ENCODE measurements at regions not wholly inside any gene's neighbourhood (a gene's known extent, or its start where the extent isn't known, plus 50 kb on each side); places are given as distances from the start of the nearest gene placed in this dataset.

DNA sequence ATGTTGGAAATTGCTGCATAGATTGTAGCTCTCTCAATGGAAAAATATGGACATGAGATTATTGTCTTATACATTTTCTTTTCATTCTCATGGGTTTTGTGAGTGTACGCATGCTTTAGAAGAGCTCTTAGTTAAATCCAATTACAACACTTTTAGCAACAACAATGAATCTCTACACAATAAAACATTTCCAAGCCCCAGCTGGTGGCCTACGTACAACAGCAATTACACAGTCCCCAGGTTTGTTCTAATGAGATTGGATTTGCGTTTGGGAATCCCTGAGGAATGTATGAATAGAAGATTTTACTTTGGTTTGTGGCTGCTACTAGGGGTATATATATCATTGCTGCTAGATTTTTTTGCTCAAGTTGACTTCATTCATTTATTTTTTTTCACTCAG lies 98.6 kb downstream of the FHDC1 start:
- DNase-seq (ENCODE audit: extremely low spot score): no peak
- ChIA-PET CTCF (interaction anchor here (1.4 kb wide), 1 partner anchor 51 kb away, joined by 3 read pairs; no protein-coding TSS in a partner anchor), POLR2A (no interaction called here)
- TF ChIP-seq CTCF (IDR thresholded peaks at IDR 0.05; ENCODE audit: control extremely low read depth, extremely low read depth, low read depth, missing control alignments): no peak

DNA sequence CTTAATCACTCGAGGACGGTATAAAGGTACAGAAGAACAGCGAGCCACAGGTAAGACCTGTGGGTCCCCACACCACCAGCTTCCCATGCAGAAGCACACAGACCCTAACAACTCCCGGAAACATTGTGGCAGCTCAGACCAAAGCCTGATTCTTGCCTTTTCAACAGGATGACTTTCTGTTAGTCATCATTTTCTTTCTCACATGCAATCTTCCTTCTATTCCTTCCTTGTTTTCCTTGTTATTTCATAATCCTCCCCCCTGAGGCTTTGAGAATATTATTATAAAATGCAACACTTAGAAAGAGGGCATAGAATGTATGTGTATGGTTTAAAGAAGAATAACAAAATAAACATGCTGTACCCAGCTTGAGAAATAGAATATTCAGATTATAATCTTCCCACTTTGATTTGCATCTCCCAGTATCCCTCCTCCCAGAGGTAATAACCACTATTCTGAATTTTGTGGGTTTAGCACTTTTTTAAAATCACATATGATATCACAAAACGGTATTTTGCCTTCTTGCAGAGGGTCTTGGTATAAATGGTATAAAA lies 100.9 kb downstream of the FHDC1 start:
- CTCF ChIA-PET: no interaction called here
- DNase-seq (ENCODE audit: extremely low spot score): no peak
- POLR2A ChIA-PET: no interaction called here
- no peak for TF ChIP-seq CTCF (IDR thresholded peaks at IDR 0.05; ENCODE audit: control extremely low read depth, extremely low read depth, low read depth, missing control alignments)

DNA sequence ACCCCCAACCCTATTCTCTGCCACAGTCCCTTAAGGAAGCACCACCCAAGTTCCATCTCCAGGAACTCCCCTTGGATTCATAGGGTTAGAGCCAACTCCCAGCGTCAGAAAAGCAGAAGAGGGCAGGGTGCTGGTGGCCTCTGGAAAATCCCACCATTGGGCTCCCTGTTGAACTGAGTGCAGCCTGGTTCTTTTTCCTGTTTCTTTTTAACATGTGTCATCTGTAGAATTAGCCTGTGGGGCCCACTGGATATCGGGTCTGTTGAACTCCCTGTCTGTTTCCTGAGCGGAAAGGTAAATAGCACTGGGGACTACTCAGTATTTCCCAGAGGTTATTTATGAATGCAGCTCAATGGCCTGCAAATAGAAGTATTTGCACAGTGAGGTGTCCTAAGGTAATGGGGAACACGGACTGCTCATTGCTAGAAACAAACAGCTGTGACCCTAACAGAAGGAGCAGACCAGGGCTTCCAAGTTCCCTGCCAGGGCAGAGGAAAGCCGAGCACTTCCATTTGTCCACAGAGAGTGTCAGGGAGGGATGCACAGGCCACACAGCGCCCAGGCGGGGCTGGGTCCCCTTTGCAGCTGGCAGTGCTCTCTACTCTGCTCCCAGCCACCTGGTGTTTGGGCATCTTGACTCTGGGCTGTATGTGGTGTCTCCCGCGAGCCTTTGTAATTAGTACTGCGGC lies 102.6 kb downstream of the FHDC1 start:
- no peak for DNase-seq (ENCODE audit: extremely low spot score)
- ChIA-PET CTCF (interaction anchor here (1.2 kb wide), 1 partner anchor 11 kb away, joined by 3 read pairs; no protein-coding TSS in a partner anchor), POLR2A (no interaction called here)
- no peak for TF ChIP-seq CTCF (IDR thresholded peaks at IDR 0.05; ENCODE audit: control extremely low read depth, extremely low read depth, low read depth, missing control alignments)

DNA sequence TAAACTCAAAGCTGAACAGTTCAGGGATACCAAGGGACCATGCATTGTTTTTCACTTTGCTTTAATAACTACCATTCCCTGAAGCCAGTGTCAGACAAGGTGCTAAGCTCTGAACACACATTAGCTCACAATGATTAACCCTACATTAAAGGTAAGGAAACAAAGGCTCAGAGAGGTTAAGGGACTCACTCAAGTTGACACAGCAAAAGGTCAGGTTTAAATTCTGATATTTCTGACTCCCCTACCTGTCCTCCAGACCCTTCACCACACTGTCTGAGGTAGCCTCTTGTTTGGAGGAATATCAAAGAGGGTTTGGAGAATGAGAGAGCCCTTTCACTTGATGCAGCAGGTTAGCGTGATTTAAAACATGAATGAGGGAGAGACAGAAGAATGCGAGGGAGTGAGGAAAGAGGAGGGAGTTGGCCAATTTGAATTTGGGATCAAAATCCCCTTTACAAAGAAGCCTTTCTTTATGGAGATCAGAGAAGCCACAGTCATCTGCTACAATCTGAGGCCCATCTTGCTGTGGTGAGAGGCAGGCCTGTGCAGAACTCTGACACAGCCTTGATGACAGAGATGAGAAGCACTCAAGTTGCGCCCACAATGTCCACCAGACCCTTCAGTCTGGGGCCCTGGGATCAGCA lies 103.5 kb downstream of the FHDC1 start:
- no peak for TF ChIP-seq CTCF (IDR thresholded peaks at IDR 0.05; ENCODE audit: control extremely low read depth, extremely low read depth, low read depth, missing control alignments)
- POLR2A ChIA-PET: no interaction called here
- no peak for DNase-seq (ENCODE audit: extremely low spot score)
- CTCF ChIA-PET: interaction anchor here (1.2 kb wide), 1 partner anchor 12 kb away, joined by 3 read pairs; no protein-coding TSS in a partner anchor

GRCh38 chr4:153040677-153041076 lies 104.6 kb downstream of the FHDC1 start:
- no peak for DNase-seq (ENCODE audit: extremely low spot score)
- ChIA-PET CTCF (no interaction called here), POLR2A (no interaction called here)
- TF ChIP-seq CTCF (IDR thresholded peaks at IDR 0.05; ENCODE audit: control extremely low read depth, extremely low read depth, low read depth, missing control alignments): no peak

GRCh38 chr4:153044036-153044435 lies 107.9 kb downstream of the FHDC1 start:
- no peak for DNase-seq (ENCODE audit: extremely low spot score)
- CTCF ChIA-PET: no interaction called here
- TF ChIP-seq CTCF (IDR thresholded peaks at IDR 0.05; ENCODE audit: control extremely low read depth, extremely low read depth, low read depth, missing control alignments): no peak
- POLR2A ChIA-PET: no interaction called here

Data from GM10248 (cell line).